B cell (primary cell): ENCODE measurements at regions not wholly inside any gene's neighbourhood (a gene's known extent, or its start where the extent isn't known, plus 50 kb on each side); places are given as distances from the start of the nearest gene placed in this dataset.

Source experiments
- ATAC-seq: fragments of 200-7000 bp; cut with Tn5 transposase; one replicate; pipeline ENCODE4 v1.10.0; 2021; ENCODE audit warnings: low read depth, mild to moderate bottlenecking, moderate number of reproducible peaks, moderate library complexity
- CTCF ChIA-PET: fragments of 350-600 bp; sonication (Branson Sonifier 250); formaldehyde crosslinking; loops from one replicate; lab custom pipeline; 2021; ENCODE audit warnings: antibody characterized with exemption, inconsistent platforms; lab: Charles Lee
- POLR2A ChIA-PET: fragments of 350-600 bp; sonication (Branson Sonifier 250); formaldehyde crosslinking; loops from one replicate; lab custom pipeline; 2021; ENCODE audit warnings: antibody characterized with exemption; lab: Charles Lee
- DNase-seq: peaks from one replicate; pipeline ENCODE4 v3.0.0; 2013
- H2AFZ ChIP-seq: 2 replicates; pipeline ENCODE4 v1.6.1; 2012; ENCODE audit warnings: mild to moderate bottlenecking, low read depth, low read length; ENCODE audit not compliant: insufficient read depth, poor library complexity, severe bottlenecking
- H3K27ac ChIP-seq, 2 donors: 1 replicate in 1 of 2; 2 replicates in 1 of 2; pipeline ENCODE4 v1.5.1; 2012 to 2013; ENCODE audit warnings: low read length in 2 of 2, mild to moderate bottlenecking in 2 of 2, moderate library complexity in 1 of 2
- H3K27me3 ChIP-seq, 4 experiments: fragments of 200-600 bp in 1 of 4; sonication (generic) in 1 of 4; replicated peaks in 1 of 4; 1 replicate in 2 of 4; 2 replicates in 2 of 4; pipeline versions ENCODE4 v1.6.1 to v1.7.0; 2013 to 2016; ENCODE audit warnings: low read length in 3 of 4, mild to moderate bottlenecking in 2 of 4, mixed read lengths in 1 of 4, moderate library complexity in 1 of 4; ENCODE audit not compliant: insufficient read depth in 4 of 4, control insufficient read depth in 3 of 4; ENCODE audit errors: control extremely low read depth in 1 of 4
- H3K36me3 ChIP-seq, 2 experiments: replicated peaks in 1 of 2; 1 replicate in 1 of 2; 2 replicates in 1 of 2; pipeline versions ENCODE4 v1.6.1 to v1.7.1; 2013; ENCODE audit warnings: low read length in 1 of 2; ENCODE audit not compliant: insufficient read depth in 2 of 2, control insufficient read depth in 1 of 2; ENCODE audit errors: control extremely low read depth in 1 of 2, extremely low read depth in 1 of 2
- H3K4me1 ChIP-seq, 2 donors: fragments of 200-600 bp in 1 of 2; sonication (generic) in 1 of 2; 1 replicate in 1 of 2; 2 replicates in 1 of 2; pipeline versions ENCODE4 v1.5.1 to v1.6.1; 2013 to 2017; ENCODE audit warnings: low read length in 2 of 2; ENCODE audit not compliant: control insufficient read depth in 2 of 2, insufficient read depth in 2 of 2
- H3K4me2 ChIP-seq: replicated peaks from 2 replicates; pipeline ENCODE3; 2012; ENCODE audit warnings: mild to moderate bottlenecking, low read depth, low read length; ENCODE audit not compliant: poor library complexity, severe bottlenecking
- H3K4me3 ChIP-seq, 5 experiments: fragments of 200-600 bp in 1 of 5; sonication (generic) in 1 of 5; 1 replicate in 3 of 5; 2 replicates in 2 of 5; pipeline versions ENCODE4 v1.5.1 to v1.7.0; 2011 to 2016; ENCODE audit warnings: low read length in 4 of 5, mild to moderate bottlenecking in 4 of 5, low read depth in 2 of 5, control low read depth in 1 of 5, moderate library complexity in 1 of 5; ENCODE audit not compliant: insufficient read depth in 1 of 5; ENCODE audit errors: control extremely low read depth in 1 of 5, extremely low read depth in 1 of 5
- H3K79me2 ChIP-seq: fragments of 200-600 bp; sonication (generic); one replicate; pipeline ENCODE4 v1.6.0; 2016; ENCODE audit warnings: low read length; ENCODE audit not compliant: control insufficient read depth, insufficient read depth
- H3K9ac ChIP-seq: fragments of 200-600 bp; sonication (generic); 2 replicates; pipeline ENCODE4 v1.6.1; 2017; ENCODE audit warnings: mild to moderate bottlenecking, low read length, moderate library complexity
- H3K9me3 ChIP-seq, 3 donors: one replicate each; pipeline versions ENCODE4 v1.6.1 to v1.7.1; 2013; ENCODE audit warnings: low read length in 2 of 3; ENCODE audit not compliant: control insufficient read depth in 2 of 3, insufficient read depth in 1 of 3; ENCODE audit errors: control extremely low read depth in 1 of 3
- H4K20me1 ChIP-seq: 2 replicates; pipeline ENCODE4 v1.6.0; 2012; ENCODE audit warnings: mild to moderate bottlenecking, low read length; ENCODE audit not compliant: insufficient read depth, control insufficient read depth, poor library complexity, severe bottlenecking
- H3K27ac Mint-ChIP-seq: one replicate; pipeline ENCODE4 v1.8.0; 2021; ENCODE audit warnings: mixed read lengths
- H3K27me3 Mint-ChIP-seq: one replicate; pipeline ENCODE4 v1.8.0; 2021; ENCODE audit warnings: mixed read lengths
- H3K4me1 Mint-ChIP-seq: one replicate; pipeline ENCODE4 v1.8.0; 2021; ENCODE audit warnings: mixed read lengths
- H3K4me3 Mint-ChIP-seq: one replicate; pipeline ENCODE4 v1.8.0; 2021; ENCODE audit warnings: mixed read lengths
- H3K9me3 Mint-ChIP-seq: one replicate; pipeline ENCODE4 v1.8.0; 2022; ENCODE audit warnings: mixed read lengths; ENCODE audit not compliant: insufficient read depth
- CTCF ChIP-seq: fragments of 200-600 bp; IDR thresholded peaks from one replicate; pipeline ENCODE4 v1.8.0; 2022; ENCODE audit warnings: antibody characterized with exemption, mild to moderate bottlenecking
- EZH2 ChIP-seq: IDR thresholded peaks from 2 replicates; pipeline ENCODE4 v1.6.1; 2012; ENCODE audit warnings: borderline replicate concordance, low read depth, mild to moderate bottlenecking, moderate library complexity, low read length; ENCODE audit not compliant: insufficient read depth, poor library complexity, severe bottlenecking
- WGBS: methylation state at CpG from one replicate; pipeline ENCODE4 v1.1.5; 2013; ENCODE audit warnings: missing lambda C conversion rate; ENCODE audit not compliant: insufficient coverage; 5-methylcytosine and 5-hydroxymethylcytosine counted together
- intact Hi-C: fragments of 100-400 bp; cut with micrococcal nuclease; formaldehyde crosslinking; loops from one replicate; pipeline ENCODE4 v1.10.0; 2022

- H3K4me3 Mint-ChIP-seq: peak overlapping the region; percentile 60
- no peaks in the 10 kb centered on the region for H3K27me3 ChIP-seq
- intact Hi-C loops: loop anchor here (1.0 to 5.0 kb wide), 4 partner anchors 42 to 133 kb away; no protein-coding TSS in a partner anchor
- peak overlapping the region; percentile 54 for H2AFZ ChIP-seq
- peak overlapping the region; percentile 83 for H3K27ac Mint-ChIP-seq
- ChIA-PET CTCF (interaction anchor here (0.7 to 1.6 kb wide), 5 partner anchors 59 to 1080 kb away, joined by 3 to 4 read pairs (median 3); no protein-coding TSS in a partner anchor), POLR2A (interaction anchor here (0.7 to 1.0 kb wide), 2 partner anchors 70 to 134 kb away, joined by 6 to 7 read pairs; no protein-coding TSS in a partner anchor)
- ATAC-seq (peak; percentile 91), DNase-seq (peak; percentile 74)
- H3K9me3 Mint-ChIP-seq: no peaks in the 10 kb centered on the region
- H3K4me2 ChIP-seq: peak overlapping the region; percentile 52
- H4K20me1 ChIP-seq: no peaks in the 10 kb centered on the region
- 36% methylated on average over 14 of the region's 15 CpGs for WGBS
- no peaks in the 10 kb centered on the region for H3K36me3 ChIP-seq
- H3K27ac ChIP-seq: peak overlapping the region; percentile 13 to 67
- H3K4me1 Mint-ChIP-seq: peaks cover 58% of the 10 kb centered on the region
- H3K9ac ChIP-seq: peak overlapping the region; percentile 28
- TF ChIP-seq EZH2 (no peak), CTCF (no peak)
- H3K4me3 ChIP-seq: no peak overlapping the region
- H3K9me3 ChIP-seq: no peaks in the 10 kb centered on the region
- H3K4me1 ChIP-seq: peaks cover 35 to 53% of the 10 kb centered on the region in 2 donors
- no peaks in the 10 kb centered on the region for H3K79me2 ChIP-seq
- no peaks in the 10 kb centered on the region for H3K27me3 Mint-ChIP-seq
Observed at GRCh38 chr2:47654790-47655562, 84.2 kb upstream of the KCNK12 start.
